Mesendoderm (in vitro differentiated cells): ENCODE measurements at regions not wholly inside any gene's neighbourhood (a gene's known extent, or its start where the extent isn't known, plus 50 kb on each side); places are given as distances from the start of the nearest gene placed in this dataset.

Source experiments
- DNase-seq: peaks from one replicate; pipeline ENCODE4 v3.0.0; 2013
- H2AK5ac ChIP-seq: 2 replicates; pipeline ENCODE4 v1.6.1; 2013; ENCODE audit warnings: low read length, inconsistent platforms
- H2BK120ac ChIP-seq: 2 replicates; pipeline ENCODE4 v1.6.1; 2013; ENCODE audit warnings: low read depth, mild to moderate bottlenecking, low read length, moderate library complexity, mixed read lengths
- H2BK15ac ChIP-seq: replicated peaks from 2 replicates; pipeline ENCODE4 v1.6.1; 2013; ENCODE audit warnings: low read depth, mild to moderate bottlenecking, moderate library complexity
- H2BK5ac ChIP-seq: 2 replicates; pipeline ENCODE4 v1.6.1; 2013; ENCODE audit warnings: low read length, inconsistent platforms
- H3K18ac ChIP-seq: 2 replicates; pipeline ENCODE4 v1.6.1; 2013; ENCODE audit warnings: mild to moderate bottlenecking, low read length, mixed read lengths
- H3K23ac ChIP-seq: one replicate; pipeline ENCODE4 v1.6.1; 2013; ENCODE audit warnings: low read length
- H3K27ac ChIP-seq: 2 replicates; pipeline ENCODE4 v1.5.1; 2013; ENCODE audit warnings: low read depth, mild to moderate bottlenecking, inconsistent platforms, low read length, moderate library complexity
- H3K27me3 ChIP-seq: 2 replicates; pipeline ENCODE4 v1.6.1; 2013; ENCODE audit warnings: low read length, control low read depth, mild to moderate bottlenecking, inconsistent platforms; ENCODE audit not compliant: insufficient read depth, poor library complexity
- H3K36me3 ChIP-seq: 2 replicates; pipeline ENCODE4 v1.6.1; 2013; ENCODE audit warnings: low read length, inconsistent platforms; ENCODE audit not compliant: control insufficient read depth, insufficient read depth
- H3K4ac ChIP-seq: one replicate; pipeline ENCODE4 v1.6.1; 2013; ENCODE audit warnings: low read depth, mild to moderate bottlenecking, low read length, moderate library complexity
- H3K4me1 ChIP-seq: 2 replicates; pipeline ENCODE4 v1.6.1; 2013; ENCODE audit warnings: low read depth, low read length, inconsistent platforms; ENCODE audit not compliant: control insufficient read depth
- H3K4me2 ChIP-seq: 2 replicates; pipeline ENCODE4 v1.6.1; 2013; ENCODE audit warnings: low read length
- H3K4me3 ChIP-seq: 2 replicates; pipeline ENCODE4 v1.5.1; 2013; ENCODE audit warnings: mild to moderate bottlenecking, low read length
- H3K56ac ChIP-seq: one replicate; pipeline ENCODE4 v1.6.1; 2013; ENCODE audit warnings: low read length
- H3K79me1 ChIP-seq: 2 replicates; pipeline ENCODE4 v1.6.1; 2013; ENCODE audit warnings: low read length, inconsistent platforms
- H3K79me2 ChIP-seq: 2 replicates; pipeline ENCODE4 v1.6.1; 2013; ENCODE audit warnings: mild to moderate bottlenecking, low read length; ENCODE audit not compliant: control insufficient read depth, insufficient read depth
- H3K9ac ChIP-seq: 2 replicates; pipeline ENCODE4 v1.6.1; 2013; ENCODE audit warnings: low read length, inconsistent platforms
- H4K5ac ChIP-seq: one replicate; pipeline ENCODE4 v1.6.1; 2013; ENCODE audit warnings: low read length
- H4K8ac ChIP-seq: one replicate; pipeline ENCODE4 v1.6.1; 2013; ENCODE audit warnings: low read depth, mild to moderate bottlenecking, control low read depth, low read length, moderate library complexity
- WGBS: extraction: QIAGEN DNeasy Blood & Tissue Kit; methylation state at CpG from one replicate; pipeline ENCODE4 v1.1.7; 2013; ENCODE audit warnings: low lambda C conversion rate, missing lambda C conversion rate; ENCODE audit not compliant: insufficient coverage; ENCODE audit errors: extremely low coverage; 5-methylcytosine and 5-hydroxymethylcytosine counted together

GRCh38 chr15:70318594-70319465 is 221.1 kb upstream of the TLE3 start:
- no peak for DNase-seq
- no peaks in the 10 kb centered on the region for H3K79me2 ChIP-seq
- H3K27ac ChIP-seq, result no peak overlapping the region
- no peak overlapping the region for H3K18ac ChIP-seq
- no peak overlapping the region for H3K9ac ChIP-seq
- H3K79me1 ChIP-seq, result no peaks in the 10 kb centered on the region
- no peak overlapping the region for H4K8ac ChIP-seq
- no peak overlapping the region for H3K4me2 ChIP-seq
- peak overlapping the region; percentile 3 for H2AK5ac ChIP-seq
- H3K56ac ChIP-seq, result no peak overlapping the region
- H2BK120ac ChIP-seq, result no peak overlapping the region
- H2BK5ac ChIP-seq, result no peak overlapping the region
- no peak overlapping the region for H4K5ac ChIP-seq
- H3K23ac ChIP-seq, result no peak overlapping the region
- H2BK15ac ChIP-seq, result no peak overlapping the region
- H3K36me3 ChIP-seq, result no peaks in the 10 kb centered on the region
- peak overlapping the region; percentile 5 for H3K4ac ChIP-seq
- H3K4me3 ChIP-seq, result no peak overlapping the region
- no peaks in the 10 kb centered on the region for H3K27me3 ChIP-seq
- no CpG with 5 or more reads among the region's 11 CpGs for WGBS
- H3K4me1 ChIP-seq, result peaks cover 30% of the 10 kb centered on the region

- H3K4me1 ChIP-seq, result peaks cover 28% of the 10 kb centered on the region
- peak overlapping the region; percentile 78 for H3K56ac ChIP-seq
- H3K4me3 ChIP-seq, result no peak overlapping the region
- H2BK5ac ChIP-seq, result peak overlapping the region; percentile 93
- no peak overlapping the region for H3K27ac ChIP-seq
- H2BK15ac ChIP-seq, result no peak overlapping the region
- no peak overlapping the region for H4K8ac ChIP-seq
- no peaks in the 10 kb centered on the region for H3K36me3 ChIP-seq
- peak overlapping the region; percentile 40 for H4K5ac ChIP-seq
- peak overlapping the region; percentile 95 for H2AK5ac ChIP-seq
- peak overlapping the region; percentile 54 for H3K23ac ChIP-seq
- WGBS, result no CpG with 5 or more reads among the region's 8 CpGs
- H3K18ac ChIP-seq, result peak overlapping the region; percentile 4
- peak overlapping the region; percentile 9 for H3K9ac ChIP-seq
- no peaks in the 10 kb centered on the region for H3K79me1 ChIP-seq
- H3K4me2 ChIP-seq, result peak overlapping the region; percentile 11
- no peaks in the 10 kb centered on the region for H3K27me3 ChIP-seq
- H3K79me2 ChIP-seq, result no peaks in the 10 kb centered on the region
- DNase-seq, result no peak
- peak overlapping the region; percentile 76 for H3K4ac ChIP-seq
- no peak overlapping the region for H2BK120ac ChIP-seq
Measured at GRCh38 chr15:70316059-70316600, 218.4 kb upstream of the TLE3 start.

GRCh38 chr15:70315431-70315830 is 217.7 kb upstream of the TLE3 start:
- H3K18ac ChIP-seq, result no peak overlapping the region
- H3K4me1 ChIP-seq, result peaks cover 28% of the 10 kb centered on the region
- DNase-seq, result peak; percentile 90
- H3K4ac ChIP-seq, result no peak overlapping the region
- H2AK5ac ChIP-seq, result no peak overlapping the region
- no peak overlapping the region for H2BK15ac ChIP-seq
- H2BK5ac ChIP-seq, result peak overlapping the region; percentile 96
- no peak overlapping the region for H4K5ac ChIP-seq
- H3K79me2 ChIP-seq, result no peaks in the 10 kb centered on the region
- no peak overlapping the region for H2BK120ac ChIP-seq
- H3K23ac ChIP-seq, result no peak overlapping the region
- no peaks in the 10 kb centered on the region for H3K79me1 ChIP-seq
- H3K27me3 ChIP-seq, result no peaks in the 10 kb centered on the region
- H3K4me3 ChIP-seq, result no peak overlapping the region
- peak overlapping the region; percentile 72 for H3K27ac ChIP-seq
- no peak overlapping the region for H4K8ac ChIP-seq
- peak overlapping the region; percentile 65 for H3K56ac ChIP-seq
- H3K4me2 ChIP-seq, result peak overlapping the region; percentile 27
- H3K36me3 ChIP-seq, result no peaks in the 10 kb centered on the region
- H3K9ac ChIP-seq, result no peak overlapping the region

GRCh38 chr15:70314688-70315087 is 217.0 kb upstream of the TLE3 start:
- Histone ChIP-seq H3K79me1 (no peaks in the 10 kb centered on the region), H2BK120ac (no peak overlapping the region), H3K23ac (no peak overlapping the region), H3K79me2 (no peaks in the 10 kb centered on the region), H3K56ac (peak overlapping the region; percentile 65), H3K18ac (no peak overlapping the region), H3K27ac (peak overlapping the region; percentile 72), H3K4me3 (no peak overlapping the region), H3K4me2 (no peak overlapping the region), H3K36me3 (no peaks in the 10 kb centered on the region), H3K4ac (no peak overlapping the region), H3K27me3 (no peaks in the 10 kb centered on the region), H2BK15ac (no peak overlapping the region), H3K4me1 (peaks cover 31% of the 10 kb centered on the region), H2BK5ac (peak overlapping the region; percentile 96), H4K5ac (peak overlapping the region; percentile 34), H3K9ac (no peak overlapping the region), H4K8ac (no peak overlapping the region), H2AK5ac (no peak overlapping the region)
- peak; percentile 93 for DNase-seq
- no CpG with 5 or more reads among the region's 3 CpGs for WGBS

GRCh38 chr15:70314018-70314354 is 216.3 kb upstream of the TLE3 start:
- no peak for DNase-seq

More at GRCh38 chr15:70314018-70314354, 216.3 kb upstream of the TLE3 start:
- H2BK15ac ChIP-seq, result no peak overlapping the region
- no peak overlapping the region for H3K23ac ChIP-seq
- H3K56ac ChIP-seq, result peak overlapping the region; percentile 75
- no peak overlapping the region for H3K4me3 ChIP-seq
- peaks cover 29% of the 10 kb centered on the region for H3K4me1 ChIP-seq
- peak overlapping the region; percentile 89 for H2BK5ac ChIP-seq
- H4K5ac ChIP-seq, result no peak overlapping the region
- H3K27me3 ChIP-seq, result no peaks in the 10 kb centered on the region
- peak overlapping the region; percentile 63 for H3K4ac ChIP-seq
- no peak overlapping the region for H3K9ac ChIP-seq
- H2BK120ac ChIP-seq, result peak overlapping the region; percentile 1
- H3K79me1 ChIP-seq, result no peaks in the 10 kb centered on the region
- H3K4me2 ChIP-seq, result no peak overlapping the region
- H3K79me2 ChIP-seq, result no peaks in the 10 kb centered on the region
- no peak overlapping the region for H4K8ac ChIP-seq
- H3K18ac ChIP-seq, result peak overlapping the region; percentile 46
- no CpG with 5 or more reads among the region's 3 CpGs for WGBS
- no peak overlapping the region for H3K27ac ChIP-seq
- H3K36me3 ChIP-seq, result no peaks in the 10 kb centered on the region
- peak overlapping the region; percentile 28 for H2AK5ac ChIP-seq
